Prostate gland (tissue), 2 donors: ENCODE measurements at regions not wholly inside any gene's neighbourhood (a gene's known extent, or its start where the extent isn't known, plus 50 kb on each side); places are given as distances from the start of the nearest gene placed in this dataset.

Experiments
- POLR2A ChIP-seq: fragments of 450-650 bp; IDR thresholded peaks from one replicate; pipeline ENCODE4 v1.6.1; 2016; ENCODE audit warnings: antibody characterized with exemption, mild to moderate bottlenecking
- POLR2AphosphoS5 ChIP-seq: sonication (generic); formaldehyde crosslinking; IDR thresholded peaks from one replicate; pipeline ENCODE4 v1.6.1; 2017; ENCODE audit warnings: antibody characterized with exemption
- TF ChIP-seq, protein P1 (sequence below), 4 experiments: fragments of 200-600 bp in 2 of 4; fragments of 450-650 bp in 2 of 4; sonication (generic) in 2 of 4; IDR thresholded peaks; 1 replicate in 3 of 4; 2 replicates in 1 of 4; pipeline ENCODE4 v1.5.1; 2016 to 2019; ENCODE audit warnings: antibody characterized with exemption in 4 of 4, mild to moderate bottlenecking in 2 of 4, moderate library complexity in 2 of 4

DNA sequence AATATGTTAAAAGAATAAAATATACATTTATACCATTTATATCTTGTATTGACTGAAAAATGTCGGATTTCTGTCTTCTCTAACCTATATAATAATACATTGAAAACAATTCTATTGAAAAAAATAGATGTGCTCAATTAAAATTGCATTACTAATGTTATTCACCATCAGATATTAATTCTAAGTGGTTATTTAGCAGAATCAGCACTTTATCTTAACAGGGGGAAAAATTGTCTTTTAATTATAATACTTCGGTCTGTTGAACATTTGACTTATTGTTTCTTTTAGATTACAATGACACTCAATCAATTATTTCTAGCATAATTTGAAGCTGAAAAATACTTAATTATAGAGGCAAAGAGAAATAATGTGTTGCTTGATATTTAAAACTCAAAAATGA is 220.3 kb downstream of the PABPC4L start:
- TF ChIP-seq, protein P1, sequence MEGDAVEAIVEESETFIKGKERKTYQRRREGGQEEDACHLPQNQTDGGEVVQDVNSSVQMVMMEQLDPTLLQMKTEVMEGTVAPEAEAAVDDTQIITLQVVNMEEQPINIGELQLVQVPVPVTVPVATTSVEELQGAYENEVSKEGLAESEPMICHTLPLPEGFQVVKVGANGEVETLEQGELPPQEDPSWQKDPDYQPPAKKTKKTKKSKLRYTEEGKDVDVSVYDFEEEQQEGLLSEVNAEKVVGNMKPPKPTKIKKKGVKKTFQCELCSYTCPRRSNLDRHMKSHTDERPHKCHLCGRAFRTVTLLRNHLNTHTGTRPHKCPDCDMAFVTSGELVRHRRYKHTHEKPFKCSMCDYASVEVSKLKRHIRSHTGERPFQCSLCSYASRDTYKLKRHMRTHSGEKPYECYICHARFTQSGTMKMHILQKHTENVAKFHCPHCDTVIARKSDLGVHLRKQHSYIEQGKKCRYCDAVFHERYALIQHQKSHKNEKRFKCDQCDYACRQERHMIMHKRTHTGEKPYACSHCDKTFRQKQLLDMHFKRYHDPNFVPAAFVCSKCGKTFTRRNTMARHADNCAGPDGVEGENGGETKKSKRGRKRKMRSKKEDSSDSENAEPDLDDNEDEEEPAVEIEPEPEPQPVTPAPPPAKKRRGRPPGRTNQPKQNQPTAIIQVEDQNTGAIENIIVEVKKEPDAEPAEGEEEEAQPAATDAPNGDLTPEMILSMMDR (IDR thresholded peaks at IDR 0.05), result no peak
- TF ChIP-seq POLR2A (no peak), POLR2AphosphoS5 (no peak)
